ENCODE measurements at regions not wholly inside any gene's neighbourhood (a gene's known extent, or its start where the extent isn't known, plus 50 kb on each side); places are given as distances from the start of the nearest gene placed in this dataset.

- TF ChIP-seq, protein P1, sequence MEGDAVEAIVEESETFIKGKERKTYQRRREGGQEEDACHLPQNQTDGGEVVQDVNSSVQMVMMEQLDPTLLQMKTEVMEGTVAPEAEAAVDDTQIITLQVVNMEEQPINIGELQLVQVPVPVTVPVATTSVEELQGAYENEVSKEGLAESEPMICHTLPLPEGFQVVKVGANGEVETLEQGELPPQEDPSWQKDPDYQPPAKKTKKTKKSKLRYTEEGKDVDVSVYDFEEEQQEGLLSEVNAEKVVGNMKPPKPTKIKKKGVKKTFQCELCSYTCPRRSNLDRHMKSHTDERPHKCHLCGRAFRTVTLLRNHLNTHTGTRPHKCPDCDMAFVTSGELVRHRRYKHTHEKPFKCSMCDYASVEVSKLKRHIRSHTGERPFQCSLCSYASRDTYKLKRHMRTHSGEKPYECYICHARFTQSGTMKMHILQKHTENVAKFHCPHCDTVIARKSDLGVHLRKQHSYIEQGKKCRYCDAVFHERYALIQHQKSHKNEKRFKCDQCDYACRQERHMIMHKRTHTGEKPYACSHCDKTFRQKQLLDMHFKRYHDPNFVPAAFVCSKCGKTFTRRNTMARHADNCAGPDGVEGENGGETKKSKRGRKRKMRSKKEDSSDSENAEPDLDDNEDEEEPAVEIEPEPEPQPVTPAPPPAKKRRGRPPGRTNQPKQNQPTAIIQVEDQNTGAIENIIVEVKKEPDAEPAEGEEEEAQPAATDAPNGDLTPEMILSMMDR (IDR thresholded peaks at IDR 0.05), result no peak
- no peak for TF ChIP-seq EP300 (IDR thresholded peaks at IDR 0.05)
- no peak for TF ChIP-seq POLR2A (IDR thresholded peaks at IDR 0.05)
Observed at GRCh38 chr14:71328183-71328582, 420.9 kb downstream of the PCNX1 start.
